ENCODE measurements at regions not wholly inside any gene's neighbourhood (a gene's known extent, or its start where the extent isn't known, plus 50 kb on each side); places are given as distances from the start of the nearest gene placed in this dataset.

DNA sequence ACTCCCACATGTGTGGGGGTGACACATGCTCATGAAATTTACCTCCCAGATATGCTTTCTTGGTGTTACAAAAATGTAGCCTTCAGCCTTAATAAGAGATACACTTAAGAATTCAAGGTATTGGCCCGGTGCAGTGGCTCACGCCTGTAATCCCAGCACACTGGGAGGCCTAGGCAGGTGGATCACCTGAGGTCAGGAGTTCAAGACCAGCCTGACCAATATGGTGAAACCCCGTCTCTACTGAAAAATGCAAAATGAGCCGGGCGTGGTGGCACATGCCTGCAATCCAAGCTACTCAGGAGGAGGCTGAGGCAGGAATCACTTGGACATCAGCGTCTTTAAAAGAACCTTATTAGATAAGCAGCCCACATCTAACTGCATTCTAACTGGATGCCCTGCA is 614.3 kb upstream of the CDH4 start:
- H3K4me1 ChIP-seq (ENCODE audit: control insufficient read depth, insufficient read depth, low read length) = no peaks in the 10 kb centered on the region
- POLR2A ChIA-PET = no interaction called here
- no peaks in the 10 kb centered on the region for H3K36me3 ChIP-seq (ENCODE audit: control insufficient read depth, insufficient read depth, low read length)
- no peak for ATAC-seq
- no peak overlapping the region for H3K27ac ChIP-seq (ENCODE audit: low read length)
- no peaks in the 10 kb centered on the region for H3K9me3 ChIP-seq (ENCODE audit: control insufficient read depth, insufficient read depth, low read depth, low read length)
- in situ Hi-C loops (cut with HindIII; ENCODE audit: low pct_unique_long_range_greater_than_20kb, low sequenced_read_pairs) (no loop called here), intact Hi-C loops (cut with micrococcal nuclease; ENCODE audit: unreplicated experiment) (no loop called here)
- CTCF ChIA-PET = no interaction called here
- no peak for DNase-seq (ENCODE audit: low read depth, low spot score)
- no peaks in the 10 kb centered on the region for H3K27me3 ChIP-seq (ENCODE audit: control insufficient read depth, insufficient read depth, low read length)
- TF ChIP-seq CTCF (IDR thresholded peaks at IDR 0.05) (no peak), TCF7L2 (IDR thresholded peaks at IDR 0.05; ENCODE audit: low read depth, low read length) (no peak), POLR2AphosphoS5 (IDR thresholded peaks at IDR 0.05; ENCODE audit: low read depth, low read length) (no peak)
- no peak overlapping the region for H3K4me3 ChIP-seq (ENCODE audit: low read depth in 2 of 2, low read length in 2 of 2)
- no TSS peak for BruUV-seq (replicated peaks)

- ChIA-PET CTCF (no interaction called here), POLR2A (no interaction called here)
- H3K9me3 ChIP-seq (ENCODE audit: control insufficient read depth, insufficient read depth, low read depth, low read length) = no peaks in the 10 kb centered on the region
- no peaks in the 10 kb centered on the region for H3K36me3 ChIP-seq (ENCODE audit: control insufficient read depth, insufficient read depth, low read length)
- no TSS peak for BruUV-seq (replicated peaks)
- TF ChIP-seq REST (IDR thresholded peaks at IDR 0.05; ENCODE audit: insufficient read depth in 1 of 2, low read depth in 2 of 2, low read length in 1 of 2) (no peak), CTCF (IDR thresholded peaks at IDR 0.05) (no peak), SIN3A (IDR thresholded peaks at IDR 0.05; ENCODE audit: borderline replicate concordance, insufficient read depth, low read depth, low read length) (no peak), POLR2AphosphoS5 (IDR thresholded peaks at IDR 0.05; ENCODE audit: low read depth, low read length) (no peak), TCF7L2 (IDR thresholded peaks at IDR 0.05; ENCODE audit: low read depth, low read length) (no peak)
- no peak for DNase-seq (ENCODE audit: low read depth, low spot score)
- intact Hi-C loops (cut with micrococcal nuclease; ENCODE audit: unreplicated experiment) (no loop called here), in situ Hi-C loops (cut with HindIII; ENCODE audit: low pct_unique_long_range_greater_than_20kb, low sequenced_read_pairs) (no loop called here)
- no peaks in the 10 kb centered on the region for H3K4me1 ChIP-seq (ENCODE audit: control insufficient read depth, insufficient read depth, low read length)
- no peak overlapping the region for H3K27ac ChIP-seq (ENCODE audit: low read length)
- no peaks in the 10 kb centered on the region for H3K27me3 ChIP-seq (ENCODE audit: control insufficient read depth, insufficient read depth, low read length)
- ATAC-seq = no peak
- H3K4me3 ChIP-seq (ENCODE audit: low read depth in 2 of 2, low read length in 2 of 2) = no peak overlapping the region
Measured at GRCh38 chr20:60638430-60639098, 613.5 kb upstream of the CDH4 start.

All from Panc1 (cell line).